Liver (tissue), 3 donors: ENCODE measurements at regions not wholly inside any gene's neighbourhood (a gene's known extent, or its start where the extent isn't known, plus 50 kb on each side); places are given as distances from the start of the nearest gene placed in this dataset.

Source experiments
- EGR1 ChIP-seq, 2 donors: IDR thresholded peaks; 2 replicates each; pipeline ENCODE4 v1.6.1; 2016 to 2018; ENCODE audit warnings: antibody characterized with exemption in 2 of 2, low read depth in 2 of 2
- FOXA2 ChIP-seq: IDR thresholded peaks from 2 replicates; pipeline ENCODE4 v1.6.1; 2016; ENCODE audit warnings: antibody characterized with exemption
- JUND ChIP-seq, 2 donors: IDR thresholded peaks; 2 replicates each; pipeline ENCODE4 v1.6.1; 2016; ENCODE audit warnings: antibody characterized with exemption in 2 of 2
- RAD21 ChIP-seq, 2 donors: IDR thresholded peaks; 2 replicates each; pipeline ENCODE4 v1.6.1; 2016; ENCODE audit warnings: antibody characterized with exemption in 2 of 2, mild to moderate bottlenecking in 2 of 2
- SP1 ChIP-seq: IDR thresholded peaks from 2 replicates; pipeline ENCODE4 v1.6.1; 2018; ENCODE audit warnings: antibody characterized with exemption, mild to moderate bottlenecking
- TAF1 ChIP-seq: conservative IDR thresholded peaks from 2 replicates; pipeline ENCODE4 v1.6.1; 2016; ENCODE audit warnings: antibody characterized with exemption, mild to moderate bottlenecking
- TF ChIP-seq, protein P1 (sequence below): fragments of 150-350 bp; IDR thresholded peaks from 2 replicates; pipeline ENCODE4 v1.5.1; 2017; ENCODE audit warnings: improper control_type of control experiment, low read depth, low read length; ENCODE audit not compliant: missing input control
- TF ChIP-seq, protein P2 (sequence below): IDR thresholded peaks from 2 replicates; pipeline ENCODE4 v1.6.1; 2016; ENCODE audit warnings: antibody characterized with exemption
- TF ChIP-seq, protein P3 (sequence below): IDR thresholded peaks from 2 replicates; pipeline ENCODE4 v1.6.1; 2016; ENCODE audit warnings: antibody characterized with exemption
- TF ChIP-seq, protein P4 (sequence below): IDR thresholded peaks from 2 replicates; pipeline ENCODE4 v1.6.1; 2016; ENCODE audit warnings: antibody characterized with exemption, mild to moderate bottlenecking
- donor health status: healthy.
- donor health status: healthy.

DNA sequence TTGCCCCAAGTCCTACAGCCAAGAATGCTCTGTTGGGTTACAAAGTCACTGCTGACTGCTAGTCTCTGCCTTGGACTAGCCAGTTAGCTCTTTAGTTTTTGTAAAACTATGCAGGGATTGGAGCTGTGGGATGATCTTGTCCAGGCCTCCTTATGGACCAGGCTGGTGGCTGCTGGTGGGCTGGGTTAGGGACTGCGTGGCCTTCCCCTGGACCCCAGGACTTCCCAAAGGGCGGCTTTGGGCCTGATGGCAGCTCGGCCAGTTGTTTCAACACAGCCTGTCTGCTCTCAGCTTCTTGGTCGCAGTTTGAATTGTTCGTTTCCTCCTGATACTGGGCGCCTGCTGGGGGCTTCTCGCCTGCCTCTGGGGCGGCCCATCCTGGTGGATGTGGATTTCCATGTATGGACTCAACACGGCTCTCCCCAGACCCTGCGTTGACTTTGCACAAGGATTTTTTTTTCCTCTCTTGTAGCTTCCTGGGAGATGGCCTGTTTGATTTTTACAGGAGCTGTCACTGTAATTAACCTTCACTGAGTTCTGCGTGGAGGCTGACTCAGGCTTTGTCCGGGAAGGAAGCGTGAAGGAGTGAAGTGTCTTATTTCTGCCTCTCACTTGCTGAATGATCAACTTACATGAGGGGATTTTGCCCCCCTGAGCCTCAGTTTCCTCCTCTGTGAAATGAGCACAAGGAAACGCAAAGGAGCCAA, 91.9 kb upstream of the NEURL1B start:
- TF ChIP-seq, protein P1, sequence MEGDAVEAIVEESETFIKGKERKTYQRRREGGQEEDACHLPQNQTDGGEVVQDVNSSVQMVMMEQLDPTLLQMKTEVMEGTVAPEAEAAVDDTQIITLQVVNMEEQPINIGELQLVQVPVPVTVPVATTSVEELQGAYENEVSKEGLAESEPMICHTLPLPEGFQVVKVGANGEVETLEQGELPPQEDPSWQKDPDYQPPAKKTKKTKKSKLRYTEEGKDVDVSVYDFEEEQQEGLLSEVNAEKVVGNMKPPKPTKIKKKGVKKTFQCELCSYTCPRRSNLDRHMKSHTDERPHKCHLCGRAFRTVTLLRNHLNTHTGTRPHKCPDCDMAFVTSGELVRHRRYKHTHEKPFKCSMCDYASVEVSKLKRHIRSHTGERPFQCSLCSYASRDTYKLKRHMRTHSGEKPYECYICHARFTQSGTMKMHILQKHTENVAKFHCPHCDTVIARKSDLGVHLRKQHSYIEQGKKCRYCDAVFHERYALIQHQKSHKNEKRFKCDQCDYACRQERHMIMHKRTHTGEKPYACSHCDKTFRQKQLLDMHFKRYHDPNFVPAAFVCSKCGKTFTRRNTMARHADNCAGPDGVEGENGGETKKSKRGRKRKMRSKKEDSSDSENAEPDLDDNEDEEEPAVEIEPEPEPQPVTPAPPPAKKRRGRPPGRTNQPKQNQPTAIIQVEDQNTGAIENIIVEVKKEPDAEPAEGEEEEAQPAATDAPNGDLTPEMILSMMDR = no peak
- no peak for TF ChIP-seq TAF1
- no peak for TF ChIP-seq JUND (IDR thresholded peaks at IDR 0.05)
- TF ChIP-seq, protein P2, sequence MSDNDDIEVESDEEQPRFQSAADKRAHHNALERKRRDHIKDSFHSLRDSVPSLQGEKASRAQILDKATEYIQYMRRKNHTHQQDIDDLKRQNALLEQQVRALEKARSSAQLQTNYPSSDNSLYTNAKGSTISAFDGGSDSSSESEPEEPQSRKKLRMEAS = no peak
- no peak for TF ChIP-seq EGR1 (IDR thresholded peaks at IDR 0.05; ENCODE audit: low read depth in 2 of 2)
- TF ChIP-seq, protein P3, sequence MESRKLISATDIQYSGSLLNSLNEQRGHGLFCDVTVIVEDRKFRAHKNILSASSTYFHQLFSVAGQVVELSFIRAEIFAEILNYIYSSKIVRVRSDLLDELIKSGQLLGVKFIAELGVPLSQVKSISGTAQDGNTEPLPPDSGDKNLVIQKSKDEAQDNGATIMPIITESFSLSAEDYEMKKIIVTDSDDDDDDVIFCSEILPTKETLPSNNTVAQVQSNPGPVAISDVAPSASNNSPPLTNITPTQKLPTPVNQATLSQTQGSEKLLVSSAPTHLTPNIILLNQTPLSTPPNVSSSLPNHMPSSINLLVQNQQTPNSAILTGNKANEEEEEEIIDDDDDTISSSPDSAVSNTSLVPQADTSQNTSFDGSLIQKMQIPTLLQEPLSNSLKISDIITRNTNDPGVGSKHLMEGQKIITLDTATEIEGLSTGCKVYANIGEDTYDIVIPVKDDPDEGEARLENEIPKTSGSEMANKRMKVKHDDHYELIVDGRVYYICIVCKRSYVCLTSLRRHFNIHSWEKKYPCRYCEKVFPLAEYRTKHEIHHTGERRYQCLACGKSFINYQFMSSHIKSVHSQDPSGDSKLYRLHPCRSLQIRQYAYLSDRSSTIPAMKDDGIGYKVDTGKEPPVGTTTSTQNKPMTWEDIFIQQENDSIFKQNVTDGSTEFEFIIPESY = no peak
- no peak for TF ChIP-seq RAD21 (IDR thresholded peaks at IDR 0.05)
- no peak for TF ChIP-seq SP1
- TF ChIP-seq, protein P4, sequence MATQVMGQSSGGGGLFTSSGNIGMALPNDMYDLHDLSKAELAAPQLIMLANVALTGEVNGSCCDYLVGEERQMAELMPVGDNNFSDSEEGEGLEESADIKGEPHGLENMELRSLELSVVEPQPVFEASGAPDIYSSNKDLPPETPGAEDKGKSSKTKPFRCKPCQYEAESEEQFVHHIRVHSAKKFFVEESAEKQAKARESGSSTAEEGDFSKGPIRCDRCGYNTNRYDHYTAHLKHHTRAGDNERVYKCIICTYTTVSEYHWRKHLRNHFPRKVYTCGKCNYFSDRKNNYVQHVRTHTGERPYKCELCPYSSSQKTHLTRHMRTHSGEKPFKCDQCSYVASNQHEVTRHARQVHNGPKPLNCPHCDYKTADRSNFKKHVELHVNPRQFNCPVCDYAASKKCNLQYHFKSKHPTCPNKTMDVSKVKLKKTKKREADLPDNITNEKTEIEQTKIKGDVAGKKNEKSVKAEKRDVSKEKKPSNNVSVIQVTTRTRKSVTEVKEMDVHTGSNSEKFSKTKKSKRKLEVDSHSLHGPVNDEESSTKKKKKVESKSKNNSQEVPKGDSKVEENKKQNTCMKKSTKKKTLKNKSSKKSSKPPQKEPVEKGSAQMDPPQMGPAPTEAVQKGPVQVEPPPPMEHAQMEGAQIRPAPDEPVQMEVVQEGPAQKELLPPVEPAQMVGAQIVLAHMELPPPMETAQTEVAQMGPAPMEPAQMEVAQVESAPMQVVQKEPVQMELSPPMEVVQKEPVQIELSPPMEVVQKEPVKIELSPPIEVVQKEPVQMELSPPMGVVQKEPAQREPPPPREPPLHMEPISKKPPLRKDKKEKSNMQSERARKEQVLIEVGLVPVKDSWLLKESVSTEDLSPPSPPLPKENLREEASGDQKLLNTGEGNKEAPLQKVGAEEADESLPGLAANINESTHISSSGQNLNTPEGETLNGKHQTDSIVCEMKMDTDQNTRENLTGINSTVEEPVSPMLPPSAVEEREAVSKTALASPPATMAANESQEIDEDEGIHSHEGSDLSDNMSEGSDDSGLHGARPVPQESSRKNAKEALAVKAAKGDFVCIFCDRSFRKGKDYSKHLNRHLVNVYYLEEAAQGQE = no peak
- TF ChIP-seq FOXA2 = no peak
